Suprapubic skin (tissue), 4 donors: ENCODE measurements at regions not wholly inside any gene's neighbourhood (a gene's known extent, or its start where the extent isn't known, plus 50 kb on each side); places are given as distances from the start of the nearest gene placed in this dataset.

Source experiments
- CTCF ChIP-seq, 2 donors: fragments of 200-600 bp in 1 of 2; fragments of 450-650 bp in 1 of 2; sonication (generic) in 1 of 2; IDR thresholded peaks; one replicate each; pipeline ENCODE4 v1.5.1; 2016 to 2019; ENCODE audit warnings: antibody characterized with exemption in 2 of 2, mild to moderate bottlenecking in 1 of 2, moderate library complexity in 1 of 2
- EP300 ChIP-seq: sonication (generic); formaldehyde crosslinking; IDR thresholded peaks from one replicate; pipeline ENCODE4 v1.6.1; 2017; ENCODE audit warnings: antibody characterized with exemption
- POLR2A ChIP-seq, 2 donors: fragments of 450-650 bp; IDR thresholded peaks; one replicate each; pipeline ENCODE4 v1.6.1; 2017; ENCODE audit warnings: antibody characterized with exemption in 2 of 2, mild to moderate bottlenecking in 2 of 2, moderate library complexity in 2 of 2
- POLR2AphosphoS5 ChIP-seq, 3 donors: sonication (generic); formaldehyde crosslinking; IDR thresholded peaks; one replicate each; pipeline ENCODE4 v1.6.1; 2017; ENCODE audit warnings: antibody characterized with exemption in 3 of 3

DNA sequence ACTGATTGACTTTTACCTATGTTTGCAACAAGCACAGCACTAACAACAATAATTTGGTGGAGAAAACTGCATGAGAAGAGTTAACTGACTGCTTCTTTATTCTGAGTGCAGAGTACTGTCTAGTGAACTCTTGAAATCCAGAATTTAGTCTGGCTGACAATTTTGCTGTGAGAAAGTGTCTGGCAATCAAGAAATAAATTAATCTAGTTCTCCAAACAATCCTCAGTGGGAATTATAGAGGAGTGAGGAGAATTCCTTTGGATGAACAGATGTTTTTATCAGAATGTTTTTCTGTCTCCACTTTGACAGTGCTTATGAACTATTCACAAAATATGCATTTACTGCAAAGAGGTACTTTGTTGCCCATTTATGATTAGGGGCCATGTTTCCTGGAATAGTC lies 694.9 kb upstream of the LRRN3 start:
- TF ChIP-seq CTCF (IDR thresholded peaks at IDR 0.05) = no peak
- TF ChIP-seq POLR2A (IDR thresholded peaks at IDR 0.05) = no peak
- TF ChIP-seq POLR2AphosphoS5 (IDR thresholded peaks at IDR 0.05) = no peak
- TF ChIP-seq EP300 = no peak
